Testis (tissue), 2 donors: ENCODE measurements at regions not wholly inside any gene's neighbourhood (a gene's known extent, or its start where the extent isn't known, plus 50 kb on each side); places are given as distances from the start of the nearest gene placed in this dataset.

Source experiments
- CTCF ChIP-seq, 3 experiments: fragments of 450-650 bp in 2 of 3; fragments of 200-600 bp in 1 of 3; sonication (generic) in 1 of 3; IDR thresholded peaks; one replicate each; pipeline ENCODE4 v1.5.1; 2016 to 2019; ENCODE audit warnings: antibody characterized with exemption in 3 of 3, mild to moderate bottlenecking in 2 of 3, moderate library complexity in 1 of 3
- POLR2A ChIP-seq: fragments of 450-650 bp; IDR thresholded peaks from one replicate; pipeline ENCODE4 v1.6.1; 2017; ENCODE audit warnings: antibody characterized with exemption, mild to moderate bottlenecking, moderate library complexity

GRCh38 chr2:37830636-37831035, 94.5 kb upstream of the RMDN2 start:
- TF ChIP-seq POLR2A (no peak), CTCF (IDR thresholded peaks at IDR 0.05) (no peak)
